ENCODE measurements at regions not wholly inside any gene's neighbourhood (a gene's known extent, or its start where the extent isn't known, plus 50 kb on each side); places are given as distances from the start of the nearest gene placed in this dataset.

DNA sequence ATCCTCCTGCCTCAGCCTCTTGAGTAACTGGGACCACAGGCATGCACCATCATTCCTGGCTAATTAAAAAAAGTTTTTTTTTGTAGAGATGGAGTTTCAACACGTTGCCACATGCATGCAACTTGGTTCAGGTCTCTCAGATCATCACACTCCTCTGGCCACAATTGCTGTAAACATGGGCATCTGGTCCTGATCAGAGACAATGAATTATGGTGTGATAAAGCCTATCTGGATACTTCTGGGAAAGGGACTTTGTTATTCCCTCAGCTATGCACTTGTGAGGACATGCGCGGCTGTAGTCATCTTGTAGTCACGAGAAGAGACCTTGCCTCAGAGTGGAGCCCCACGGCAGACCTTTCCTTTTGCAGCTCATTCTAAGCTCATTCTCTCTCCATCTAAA is 210.9 kb upstream of the ZFP64 start:
- BruUV-seq (replicated peaks), result no TSS peak
- H3K36me3 ChIP-seq (replicated peaks in 1 of 2; ENCODE audit: control insufficient read depth in 1 of 2, insufficient read depth in 2 of 2, low read length in 2 of 2), result no peaks in the 10 kb centered on the region
- DNase-seq (ENCODE audit: low spot score), result no peak
- no peak overlapping the region for H3K4me3 ChIP-seq (replicated peaks in 1 of 3; ENCODE audit: insufficient read depth in 1 of 3, low read depth in 2 of 3, low read length in 3 of 3)
- no peak overlapping the region for H3K27ac ChIP-seq (ENCODE audit: extremely low read length, insufficient read depth, low read length)
- 44% methylated on average over 5 of the region's 5 CpGs for WGBS (ENCODE audit: low lambda C conversion rate)
- TF ChIP-seq, protein P1, sequence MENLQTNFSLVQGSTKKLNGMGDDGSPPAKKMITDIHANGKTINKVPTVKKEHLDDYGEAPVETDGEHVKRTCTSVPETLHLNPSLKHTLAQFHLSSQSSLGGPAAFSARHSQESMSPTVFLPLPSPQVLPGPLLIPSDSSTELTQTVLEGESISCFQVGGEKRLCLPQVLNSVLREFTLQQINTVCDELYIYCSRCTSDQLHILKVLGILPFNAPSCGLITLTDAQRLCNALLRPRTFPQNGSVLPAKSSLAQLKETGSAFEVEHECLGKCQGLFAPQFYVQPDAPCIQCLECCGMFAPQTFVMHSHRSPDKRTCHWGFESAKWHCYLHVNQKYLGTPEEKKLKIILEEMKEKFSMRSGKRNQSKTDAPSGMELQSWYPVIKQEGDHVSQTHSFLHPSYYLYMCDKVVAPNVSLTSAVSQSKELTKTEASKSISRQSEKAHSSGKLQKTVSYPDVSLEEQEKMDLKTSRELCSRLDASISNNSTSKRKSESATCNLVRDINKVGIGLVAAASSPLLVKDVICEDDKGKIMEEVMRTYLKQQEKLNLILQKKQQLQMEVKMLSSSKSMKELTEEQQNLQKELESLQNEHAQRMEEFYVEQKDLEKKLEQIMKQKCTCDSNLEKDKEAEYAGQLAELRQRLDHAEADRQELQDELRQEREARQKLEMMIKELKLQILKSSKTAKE (CRISPR knock-in tag; IDR thresholded peaks at IDR 0.05; ENCODE audit: borderline replicate concordance), result no peak
- TF ChIP-seq ZNF557 (CRISPR knock-in tag; IDR thresholded peaks at IDR 0.05) (no peak), TARDBP (CRISPR knock-in tag; IDR thresholded peaks at IDR 0.05) (no peak), ZBTB34 (CRISPR knock-in tag; IDR thresholded peaks at IDR 0.05) (no peak)
- H3K9ac ChIP-seq (ENCODE audit: insufficient read depth, low read depth, low read length), result no peak overlapping the region
- FAIRE-seq, result no peak
- H4K20me1 ChIP-seq (ENCODE audit: insufficient read depth, low read length), result no peaks in the 10 kb centered on the region
- POLR2A ChIA-PET, result no interaction called here
- CTCF ChIA-PET (ENCODE audit: low intra/inter-chr PET ratio, low total read pairs), result no interaction called here
- ATAC-seq, result no peak
- no peaks in the 10 kb centered on the region for H3K79me2 ChIP-seq (ENCODE audit: insufficient read depth, low read length)
- no peaks in the 10 kb centered on the region for H3K27me3 ChIP-seq (ENCODE audit: control insufficient read depth in 1 of 2, insufficient read depth in 2 of 2, low read length in 2 of 2)
- intact Hi-C loops (cut with micrococcal nuclease; ENCODE audit: unreplicated experiment) (no loop called here), in situ Hi-C loops (cut with HindIII; ENCODE audit: extremely low pct_ligation_motif_present, low pct_unique_long_range_greater_than_20kb) (no loop called here)
- H2AFZ ChIP-seq (ENCODE audit: low read length), result no peak overlapping the region
- H3K4me2 ChIP-seq (ENCODE audit: low read depth, low read length), result no peak overlapping the region
- no peaks in the 10 kb centered on the region for H3K4me1 ChIP-seq (ENCODE audit: insufficient read depth, low read length)
- H3K9me3 ChIP-seq (ENCODE audit: low read length), result no peaks in the 10 kb centered on the region

DNA sequence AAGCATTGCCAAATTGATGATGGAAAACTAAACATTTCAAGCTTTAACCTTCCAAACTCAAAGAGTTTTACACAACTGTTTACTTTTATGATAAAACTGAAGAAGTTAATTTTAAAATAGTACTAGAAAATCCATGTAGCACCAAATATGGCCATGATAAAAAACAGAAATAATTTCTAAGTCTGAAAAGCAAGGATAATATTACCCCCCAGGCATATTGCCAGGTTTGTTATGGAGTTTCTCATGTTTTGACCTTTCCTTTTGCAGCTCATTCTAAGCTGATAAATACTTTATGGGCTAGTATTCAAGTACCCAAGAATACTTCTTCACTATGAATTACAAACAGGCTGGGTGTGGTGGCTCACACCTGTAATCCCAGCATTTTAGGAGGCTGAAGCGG is 209.9 kb upstream of the ZFP64 start:
- H2AFZ ChIP-seq (ENCODE audit: low read length), result no peak overlapping the region
- H4K20me1 ChIP-seq (ENCODE audit: insufficient read depth, low read length), result no peaks in the 10 kb centered on the region
- H3K9me3 ChIP-seq (ENCODE audit: low read length), result no peaks in the 10 kb centered on the region
- no peaks in the 10 kb centered on the region for H3K27me3 ChIP-seq (ENCODE audit: control insufficient read depth in 1 of 2, insufficient read depth in 2 of 2, low read length in 2 of 2)
- no peak for FAIRE-seq
- no peak overlapping the region for H3K27ac ChIP-seq (ENCODE audit: extremely low read length, insufficient read depth, low read length)
- 23% methylated on average over 1 of the region's 1 CpG for WGBS (ENCODE audit: low lambda C conversion rate)
- intact Hi-C loops (cut with micrococcal nuclease; ENCODE audit: unreplicated experiment) (no loop called here), in situ Hi-C loops (cut with HindIII; ENCODE audit: extremely low pct_ligation_motif_present, low pct_unique_long_range_greater_than_20kb) (no loop called here)
- CTCF ChIA-PET (ENCODE audit: low intra/inter-chr PET ratio, low total read pairs), result no interaction called here
- H3K4me2 ChIP-seq (ENCODE audit: low read depth, low read length), result no peak overlapping the region
- no peaks in the 10 kb centered on the region for H3K36me3 ChIP-seq (replicated peaks in 1 of 2; ENCODE audit: control insufficient read depth in 1 of 2, insufficient read depth in 2 of 2, low read length in 2 of 2)
- no peaks in the 10 kb centered on the region for H3K79me2 ChIP-seq (ENCODE audit: insufficient read depth, low read length)
- no peak overlapping the region for H3K4me3 ChIP-seq (replicated peaks in 1 of 3; ENCODE audit: insufficient read depth in 1 of 3, low read depth in 2 of 3, low read length in 3 of 3)
- POLR2A ChIA-PET, result no interaction called here
- no peak for ATAC-seq
- H3K9ac ChIP-seq (ENCODE audit: insufficient read depth, low read depth, low read length), result no peak overlapping the region
- DNase-seq (ENCODE audit: low spot score), result no peak
- no TSS peak for BruUV-seq (replicated peaks)
- no peaks in the 10 kb centered on the region for H3K4me1 ChIP-seq (ENCODE audit: insufficient read depth, low read length)
- TF ChIP-seq NCOA1 (CRISPR knock-in tag; IDR thresholded peaks at IDR 0.05), result no peak
- no peak for TF ChIP-seq ZBTB33 (CRISPR knock-in tag; IDR thresholded peaks at IDR 0.05)
- no peak for TF ChIP-seq CHCHD3 (CRISPR knock-in tag; IDR thresholded peaks at IDR 0.05)
- TF ChIP-seq POGZ (CRISPR knock-in tag; IDR thresholded peaks at IDR 0.05), result no peak
- TF ChIP-seq KDM5A (IDR thresholded peaks at IDR 0.05; ENCODE audit: borderline replicate concordance, low read length), result no peak
- no peak for TF ChIP-seq ZBTB34 (CRISPR knock-in tag; IDR thresholded peaks at IDR 0.05)
- TF ChIP-seq DNMT3B (CRISPR knock-in tag; conservative IDR thresholded peaks at IDR 0.05), result no peak
- TF ChIP-seq, protein P2, sequence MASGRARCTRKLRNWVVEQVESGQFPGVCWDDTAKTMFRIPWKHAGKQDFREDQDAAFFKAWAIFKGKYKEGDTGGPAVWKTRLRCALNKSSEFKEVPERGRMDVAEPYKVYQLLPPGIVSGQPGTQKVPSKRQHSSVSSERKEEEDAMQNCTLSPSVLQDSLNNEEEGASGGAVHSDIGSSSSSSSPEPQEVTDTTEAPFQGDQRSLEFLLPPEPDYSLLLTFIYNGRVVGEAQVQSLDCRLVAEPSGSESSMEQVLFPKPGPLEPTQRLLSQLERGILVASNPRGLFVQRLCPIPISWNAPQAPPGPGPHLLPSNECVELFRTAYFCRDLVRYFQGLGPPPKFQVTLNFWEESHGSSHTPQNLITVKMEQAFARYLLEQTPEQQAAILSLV (CRISPR knock-in tag; IDR thresholded peaks at IDR 0.05; ENCODE audit: borderline replicate concordance), result no peak
